Erythroblast (primary cell): ENCODE measurements at regions not wholly inside any gene's neighbourhood (a gene's known extent, or its start where the extent isn't known, plus 50 kb on each side); places are given as distances from the start of the nearest gene placed in this dataset.

Source experiments
- GATA1 ChIP-seq: IDR thresholded peaks from 2 replicates; pipeline ENCODE4 v1.6.1; 2011; ENCODE audit warnings: low read depth, mild to moderate bottlenecking, control low read depth, low read length, moderate library complexity
- POLR2A ChIP-seq: IDR thresholded peaks from 2 replicates; pipeline ENCODE4 v1.6.1; 2011; ENCODE audit warnings: mild to moderate bottlenecking, low read length

DNA sequence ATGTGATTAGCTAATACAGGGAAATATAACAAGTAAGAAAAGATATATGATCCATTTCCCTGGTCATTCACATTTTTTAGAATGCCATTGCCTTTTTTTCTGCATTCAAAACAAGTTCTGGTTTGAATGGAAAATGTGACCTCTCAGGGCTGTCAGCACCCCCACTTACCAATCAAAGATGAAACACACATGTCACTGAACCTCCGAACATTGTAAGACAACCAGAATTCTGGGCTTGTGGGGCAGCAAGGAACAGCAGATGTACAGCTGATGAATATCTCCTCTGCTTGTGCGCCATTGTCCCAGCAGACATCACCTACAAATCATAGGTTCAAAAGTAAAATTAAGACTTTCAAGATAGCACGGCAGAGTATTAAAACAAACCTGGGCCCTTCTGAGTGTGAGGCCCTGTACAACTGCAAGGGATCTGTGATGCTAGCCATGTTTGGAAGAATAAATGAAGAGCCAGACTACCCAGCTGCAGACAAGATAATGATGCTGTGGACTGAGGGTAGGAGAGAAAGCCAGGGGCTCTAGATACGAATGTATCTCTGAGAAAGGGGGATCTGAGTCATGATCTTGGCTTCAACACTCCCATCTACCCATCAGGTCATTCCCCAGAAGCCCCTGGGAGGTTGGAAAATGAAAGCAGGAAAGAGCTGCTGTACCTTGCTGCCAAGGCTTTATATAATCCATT, 108.7 kb upstream of the SERTAD2 start:
- no peak for TF ChIP-seq POLR2A
- TF ChIP-seq GATA1 = no peak
